ENCODE measurements at regions not wholly inside any gene's neighbourhood (a gene's known extent, or its start where the extent isn't known, plus 50 kb on each side); places are given as distances from the start of the nearest gene placed in this dataset.

DNA sequence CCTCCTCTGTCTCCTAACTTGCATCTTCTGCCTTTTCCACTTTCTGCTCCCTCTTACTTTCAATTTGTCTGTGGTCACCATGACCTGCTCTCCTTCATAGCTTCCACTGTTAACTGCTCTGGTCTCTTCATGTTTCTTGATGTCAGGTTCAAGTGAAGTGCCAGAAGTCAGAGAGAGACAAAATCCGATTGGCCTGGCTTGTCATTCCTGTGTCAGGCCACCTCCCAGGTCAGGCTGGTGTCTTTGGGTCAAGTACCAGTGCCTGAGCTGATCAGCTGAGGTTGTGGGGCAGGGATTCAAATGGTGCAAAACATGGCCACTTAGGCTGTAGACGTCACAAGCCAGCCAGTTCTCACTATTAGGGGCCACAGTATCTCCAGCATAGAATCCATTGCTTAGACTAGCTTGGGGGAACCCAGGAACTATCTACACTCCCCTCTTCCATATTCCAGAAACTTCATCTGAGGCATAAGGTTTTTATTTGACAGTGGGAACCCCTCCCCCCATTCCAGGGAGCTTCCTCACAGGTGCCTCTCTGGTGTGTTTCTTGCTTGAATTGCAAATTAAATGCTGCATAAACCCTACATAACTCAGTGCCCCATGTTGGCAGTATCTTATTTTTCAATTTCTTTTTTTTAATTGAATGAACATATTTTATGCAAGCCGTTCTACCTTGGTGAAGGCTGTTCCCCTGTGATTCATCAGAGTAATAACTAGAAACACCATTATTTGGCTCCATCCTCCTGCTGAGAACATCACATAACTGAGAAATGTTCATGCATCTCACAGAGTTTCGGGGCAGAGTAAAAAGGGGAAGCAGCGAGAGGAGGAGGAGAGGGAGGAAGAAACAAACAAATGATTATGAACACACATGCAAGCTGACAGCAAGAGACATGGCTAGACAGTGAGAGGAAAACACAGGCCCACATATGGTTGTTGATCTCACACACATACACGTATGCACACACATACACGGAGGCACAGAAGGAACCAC, 175.8 kb downstream of the TLE3 start:
- ATAC-seq (ENCODE audit: low read depth) (no peak), DNase-seq (no peak)
- no peak overlapping the region for H3K4ac ChIP-seq (ENCODE audit: low read depth, low read length)
- TF ChIP-seq SMC3 (IDR thresholded peaks at IDR 0.05; ENCODE audit: low read depth, low read length): no peak
- TF ChIP-seq MAZ (IDR thresholded peaks at IDR 0.05; ENCODE audit: borderline replicate concordance, low read depth, low read length): no peak
- TF ChIP-seq, protein P1, sequence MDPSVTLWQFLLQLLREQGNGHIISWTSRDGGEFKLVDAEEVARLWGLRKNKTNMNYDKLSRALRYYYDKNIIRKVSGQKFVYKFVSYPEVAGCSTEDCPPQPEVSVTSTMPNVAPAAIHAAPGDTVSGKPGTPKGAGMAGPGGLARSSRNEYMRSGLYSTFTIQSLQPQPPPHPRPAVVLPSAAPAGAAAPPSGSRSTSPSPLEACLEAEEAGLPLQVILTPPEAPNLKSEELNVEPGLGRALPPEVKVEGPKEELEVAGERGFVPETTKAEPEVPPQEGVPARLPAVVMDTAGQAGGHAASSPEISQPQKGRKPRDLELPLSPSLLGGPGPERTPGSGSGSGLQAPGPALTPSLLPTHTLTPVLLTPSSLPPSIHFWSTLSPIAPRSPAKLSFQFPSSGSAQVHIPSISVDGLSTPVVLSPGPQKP (IDR thresholded peaks at IDR 0.05; ENCODE audit: borderline replicate concordance, low read depth, low read length): no peak
- no peak for TF ChIP-seq RAD21 (IDR thresholded peaks at IDR 0.05; ENCODE audit: low read length)
- no peak for TF ChIP-seq NFE2L2 (IDR thresholded peaks at IDR 0.05; ENCODE audit: low read depth, low read length)
- TF ChIP-seq MAFK (IDR thresholded peaks at IDR 0.05; ENCODE audit: low read depth, low read length): no peak
- TF ChIP-seq MXI1 (IDR thresholded peaks at IDR 0.05; ENCODE audit: borderline replicate concordance, low read depth, low read length): no peak
- TF ChIP-seq, protein P2, sequence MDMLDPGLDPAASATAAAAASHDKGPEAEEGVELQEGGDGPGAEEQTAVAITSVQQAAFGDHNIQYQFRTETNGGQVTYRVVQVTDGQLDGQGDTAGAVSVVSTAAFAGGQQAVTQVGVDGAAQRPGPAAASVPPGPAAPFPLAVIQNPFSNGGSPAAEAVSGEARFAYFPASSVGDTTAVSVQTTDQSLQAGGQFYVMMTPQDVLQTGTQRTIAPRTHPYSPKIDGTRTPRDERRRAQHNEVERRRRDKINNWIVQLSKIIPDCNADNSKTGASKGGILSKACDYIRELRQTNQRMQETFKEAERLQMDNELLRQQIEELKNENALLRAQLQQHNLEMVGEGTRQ (IDR thresholded peaks at IDR 0.05; ENCODE audit: low read depth, low read length): no peak
- TF ChIP-seq CEBPB (IDR thresholded peaks at IDR 0.05; ENCODE audit: low read depth, low read length): no peak
- no peak for TF ChIP-seq BHLHE40 (IDR thresholded peaks at IDR 0.05; ENCODE audit: low read depth, low read length)
- TF ChIP-seq RCOR1 (IDR thresholded peaks at IDR 0.05; ENCODE audit: insufficient replicate concordance, low read length): no peak
- TF ChIP-seq, protein P3, sequence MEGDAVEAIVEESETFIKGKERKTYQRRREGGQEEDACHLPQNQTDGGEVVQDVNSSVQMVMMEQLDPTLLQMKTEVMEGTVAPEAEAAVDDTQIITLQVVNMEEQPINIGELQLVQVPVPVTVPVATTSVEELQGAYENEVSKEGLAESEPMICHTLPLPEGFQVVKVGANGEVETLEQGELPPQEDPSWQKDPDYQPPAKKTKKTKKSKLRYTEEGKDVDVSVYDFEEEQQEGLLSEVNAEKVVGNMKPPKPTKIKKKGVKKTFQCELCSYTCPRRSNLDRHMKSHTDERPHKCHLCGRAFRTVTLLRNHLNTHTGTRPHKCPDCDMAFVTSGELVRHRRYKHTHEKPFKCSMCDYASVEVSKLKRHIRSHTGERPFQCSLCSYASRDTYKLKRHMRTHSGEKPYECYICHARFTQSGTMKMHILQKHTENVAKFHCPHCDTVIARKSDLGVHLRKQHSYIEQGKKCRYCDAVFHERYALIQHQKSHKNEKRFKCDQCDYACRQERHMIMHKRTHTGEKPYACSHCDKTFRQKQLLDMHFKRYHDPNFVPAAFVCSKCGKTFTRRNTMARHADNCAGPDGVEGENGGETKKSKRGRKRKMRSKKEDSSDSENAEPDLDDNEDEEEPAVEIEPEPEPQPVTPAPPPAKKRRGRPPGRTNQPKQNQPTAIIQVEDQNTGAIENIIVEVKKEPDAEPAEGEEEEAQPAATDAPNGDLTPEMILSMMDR (conservative IDR thresholded peaks at IDR 0.05; ENCODE audit: low read depth, low read length): no peak
- no peak for TF ChIP-seq FOS (IDR thresholded peaks at IDR 0.05; ENCODE audit: low read depth, low read length)
- H3K23ac ChIP-seq (ENCODE audit: low read depth, low read length): no peak overlapping the region
- H3K79me1 ChIP-seq (ENCODE audit: low read depth in 1 of 2, low read length in 2 of 2): no peaks in the 10 kb centered on the region
- H4K91ac ChIP-seq (ENCODE audit: insufficient read depth, low read depth, low read length): no peak overlapping the region
- intact Hi-C loops (cut with micrococcal nuclease): no loop called here
- no peak overlapping the region for H2AK5ac ChIP-seq (ENCODE audit: low read depth, low read length)
- no peak overlapping the region for H3K9ac ChIP-seq (ENCODE audit: low read depth, low read length)
- H3K36me3 ChIP-seq (ENCODE audit: control insufficient read depth, insufficient read depth, low read length): no peaks in the 10 kb centered on the region
- no peak overlapping the region for H3K14ac ChIP-seq (replicated peaks; ENCODE audit: low read depth, low read length)
- H3K18ac ChIP-seq (ENCODE audit: low read depth, low read length): no peak overlapping the region
- no peaks in the 10 kb centered on the region for H3K4me1 ChIP-seq (ENCODE audit: control insufficient read depth, insufficient read depth, low read length)
- peaks cover 26% of the 10 kb centered on the region for H3K9me3 ChIP-seq (ENCODE audit: control insufficient read depth, insufficient read depth, low read length)
- POLR2A ChIA-PET (ENCODE audit: unreplicated experiment): no interaction called here
- in situ Hi-C loops (cut with MboI; ENCODE audit: low sequenced_read_pairs): no loop called here
- H3K4me3 ChIP-seq (ENCODE audit: insufficient read depth, low read depth, low read length): no peak overlapping the region
- CTCF ChIA-PET: no interaction called here
- H3K27ac ChIP-seq (ENCODE audit: insufficient read depth, low read length): no peak overlapping the region
- no peaks in the 10 kb centered on the region for H4K20me1 ChIP-seq (ENCODE audit: insufficient read depth, low read length)
- H3K27me3 ChIP-seq (ENCODE audit: control insufficient read depth, insufficient read depth, low read length): peaks cover 40% of the 10 kb centered on the region
- no peak overlapping the region for H4K5ac ChIP-seq (ENCODE audit: low read depth, low read length)
- no peak overlapping the region for H2BK5ac ChIP-seq (ENCODE audit: low read depth, low read length, poor library complexity, severe bottlenecking)
- H2AK9ac ChIP-seq (replicated peaks; ENCODE audit: low read depth, low read length, poor library complexity): no peak overlapping the region
- H3K9me1 ChIP-seq (ENCODE audit: insufficient read depth, low read length): no peaks in the 10 kb centered on the region
- no peak overlapping the region for H2BK120ac ChIP-seq (ENCODE audit: low read depth, low read length)
- dilution Hi-C loops (cut with HindIII; ENCODE audit: low sequenced_read_pairs, unreplicated experiment): no loop called here
- no peak overlapping the region for H2BK20ac ChIP-seq (ENCODE audit: low read depth, low read length)
- no peak overlapping the region for H3K56ac ChIP-seq (ENCODE audit: extremely low read depth, insufficient read depth, low read length)
- no peak overlapping the region for H2BK15ac ChIP-seq (ENCODE audit: low read depth, low read length)
- WGBS, 2 experiments (ENCODE audit: extremely low coverage in 2 of 2, insufficient read length in 1 of 2): 20% methylated on average over 1 of the region's 7 CpGs; no CpG with 5 or more reads in 1 of the 2 experiments
- H2AFZ ChIP-seq (replicated peaks; ENCODE audit: low read length, poor library complexity): no peak overlapping the region
- H3K4me2 ChIP-seq (ENCODE audit: low read depth, low read length): no peak overlapping the region
- H4K8ac ChIP-seq (ENCODE audit: low read depth in 2 of 2, low read length in 2 of 2): no peak overlapping the region
- no TSS peak for BruUV-seq (replicated peaks)
